ENCODE measurements at regions not wholly inside any gene's neighbourhood (a gene's known extent, or its start where the extent isn't known, plus 50 kb on each side); places are given as distances from the start of the nearest gene placed in this dataset.

DNA sequence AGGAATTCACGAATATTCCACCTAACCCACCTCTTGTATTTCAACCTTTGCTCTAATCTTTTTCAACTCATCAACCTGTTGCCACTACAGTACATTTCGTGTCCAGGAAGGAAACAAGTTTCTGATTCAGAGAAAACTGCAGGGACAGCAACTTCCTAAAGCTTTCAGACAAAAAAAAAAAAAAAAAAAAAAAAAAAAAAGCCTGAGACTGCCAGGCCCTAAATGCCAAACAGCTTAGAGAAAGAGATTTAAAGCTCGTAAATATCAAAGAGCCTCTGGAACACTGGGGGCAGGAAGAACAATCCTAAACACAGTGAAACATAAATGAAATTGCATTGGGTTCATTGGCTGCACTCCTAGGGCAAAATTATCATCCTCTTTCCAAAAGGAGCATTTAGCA lies 411.2 kb upstream of the SPTLC3 start:
- TF ChIP-seq, protein P1, sequence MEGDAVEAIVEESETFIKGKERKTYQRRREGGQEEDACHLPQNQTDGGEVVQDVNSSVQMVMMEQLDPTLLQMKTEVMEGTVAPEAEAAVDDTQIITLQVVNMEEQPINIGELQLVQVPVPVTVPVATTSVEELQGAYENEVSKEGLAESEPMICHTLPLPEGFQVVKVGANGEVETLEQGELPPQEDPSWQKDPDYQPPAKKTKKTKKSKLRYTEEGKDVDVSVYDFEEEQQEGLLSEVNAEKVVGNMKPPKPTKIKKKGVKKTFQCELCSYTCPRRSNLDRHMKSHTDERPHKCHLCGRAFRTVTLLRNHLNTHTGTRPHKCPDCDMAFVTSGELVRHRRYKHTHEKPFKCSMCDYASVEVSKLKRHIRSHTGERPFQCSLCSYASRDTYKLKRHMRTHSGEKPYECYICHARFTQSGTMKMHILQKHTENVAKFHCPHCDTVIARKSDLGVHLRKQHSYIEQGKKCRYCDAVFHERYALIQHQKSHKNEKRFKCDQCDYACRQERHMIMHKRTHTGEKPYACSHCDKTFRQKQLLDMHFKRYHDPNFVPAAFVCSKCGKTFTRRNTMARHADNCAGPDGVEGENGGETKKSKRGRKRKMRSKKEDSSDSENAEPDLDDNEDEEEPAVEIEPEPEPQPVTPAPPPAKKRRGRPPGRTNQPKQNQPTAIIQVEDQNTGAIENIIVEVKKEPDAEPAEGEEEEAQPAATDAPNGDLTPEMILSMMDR (IDR thresholded peaks at IDR 0.05 in 4 of 5, conservative IDR thresholded peaks at IDR 0.05 in 1 of 5) = no peak
- TF ChIP-seq POLR2A (IDR thresholded peaks at IDR 0.05) = no peak
